Immature natural killer cell (primary cell): ENCODE measurements at regions not wholly inside any gene's neighbourhood (a gene's known extent, or its start where the extent isn't known, plus 50 kb on each side); places are given as distances from the start of the nearest gene placed in this dataset.
"Not testable (repeated sequence)": the region's sequence is repeated elsewhere in the genome, so short reads cannot be mapped to it uniquely, and the experiment has no call there.

Experiments used
- DNase-seq, 3 donors: peaks; one replicate each; pipeline ENCODE4 v3.0.0; 2022; ENCODE audit warnings: mixed read lengths in 1 of 3
- H3K27ac Mint-ChIP-seq, 6 donors: one replicate each; pipeline ENCODE4 v1.8.0; 2020; ENCODE audit warnings: mixed read lengths in 6 of 6, mild to moderate bottlenecking in 5 of 6, inconsistent platforms in 4 of 6, moderate library complexity in 3 of 6
- H3K27me3 Mint-ChIP-seq, 3 donors: one replicate each; pipeline ENCODE4 v1.8.0; 2020 to 2021; ENCODE audit warnings: low read depth in 3 of 3, mild to moderate bottlenecking in 3 of 3, mixed read lengths in 3 of 3, moderate library complexity in 3 of 3, inconsistent platforms in 1 of 3
- H3K36me3 Mint-ChIP-seq, 3 donors: one replicate each; pipeline ENCODE4 v1.8.0; 2020; ENCODE audit warnings: mixed read lengths in 3 of 3, inconsistent platforms in 2 of 3, mild to moderate bottlenecking in 2 of 3
- H3K4me1 Mint-ChIP-seq, 2 donors: one replicate each; pipeline ENCODE4 v1.8.0; 2020; ENCODE audit warnings: inconsistent platforms in 2 of 2, mild to moderate bottlenecking in 2 of 2, mixed read lengths in 2 of 2, moderate library complexity in 1 of 2
- H3K4me3 Mint-ChIP-seq, 5 donors: one replicate each; pipeline ENCODE4 v1.8.0; 2020; ENCODE audit warnings: mild to moderate bottlenecking in 5 of 5, mixed read lengths in 5 of 5, inconsistent platforms in 3 of 5, moderate library complexity in 3 of 5
- H3K9me3 Mint-ChIP-seq, 6 donors: one replicate each; pipeline ENCODE4 v1.8.0; 2020; ENCODE audit warnings: mild to moderate bottlenecking in 6 of 6, mixed read lengths in 6 of 6, inconsistent platforms in 4 of 6, moderate library complexity in 3 of 6

DNA sequence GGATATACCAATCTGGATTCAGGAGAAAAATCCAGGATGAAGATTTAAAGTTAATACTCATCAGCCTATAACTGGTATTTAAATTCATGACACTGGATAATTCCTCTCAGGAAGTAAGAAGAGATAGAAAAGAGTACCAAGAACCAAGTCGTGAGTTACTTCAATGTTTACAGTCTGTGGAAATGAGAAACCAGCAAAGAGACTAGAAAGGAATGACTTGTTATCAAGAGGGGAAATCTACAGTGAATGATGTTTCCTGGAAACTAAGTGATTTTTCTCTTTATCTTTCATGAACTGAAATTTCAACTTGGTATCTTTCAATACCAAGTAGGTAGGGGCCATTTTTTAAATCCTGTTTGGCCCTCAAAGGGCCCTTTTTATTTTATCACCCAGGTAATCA is 217.9 kb upstream of the AFF2 start:
- Mint-ChIP-seq H3K27ac (no peak overlapping the region), H3K4me1 (no peaks in the 10 kb centered on the region), H3K9me3 (no peaks in the 10 kb centered on the region), H3K27me3 (peaks cover 0 to 2% (median 2%) of the 10 kb centered on the region in 3 donors), H3K4me3 (no peak overlapping the region), H3K36me3 (no peaks in the 10 kb centered on the region)
- no peak for DNase-seq

GRCh38 chrX:148284056-148284455 is 216.4 kb upstream of the AFF2 start:
- Mint-ChIP-seq H3K9me3 (no peaks in the 10 kb centered on the region), H3K27me3 (peaks cover 0 to 2% (median 0%) of the 10 kb centered on the region in 3 donors), H3K27ac (no peak overlapping the region), H3K36me3 (no peaks in the 10 kb centered on the region), H3K4me1 (no peaks in the 10 kb centered on the region), H3K4me3 (no peak overlapping the region)
- no peak for DNase-seq

DNA sequence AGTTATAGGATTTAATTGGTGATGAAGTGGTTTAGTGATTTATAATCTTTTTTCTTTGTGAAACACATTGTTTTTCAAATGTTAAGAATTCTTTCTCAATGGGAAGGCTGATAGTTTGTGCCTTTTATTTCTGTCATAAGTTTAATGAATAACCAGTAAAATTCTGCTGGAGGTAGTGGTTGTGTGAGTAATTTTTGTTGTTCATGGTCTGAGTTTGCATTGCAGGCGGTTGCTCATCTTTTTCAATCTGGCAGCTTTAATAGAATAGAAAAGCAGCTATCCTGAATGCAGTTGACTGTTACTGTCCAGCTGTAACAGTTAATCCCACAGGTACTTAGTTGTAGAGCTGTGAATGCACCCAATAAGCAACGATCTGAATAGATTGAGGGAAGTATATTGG is 215.6 kb upstream of the AFF2 start:
- no peak for DNase-seq
- H3K4me1 Mint-ChIP-seq: no peaks in the 10 kb centered on the region
- peaks cover 0 to 2% (median 2%) of the 10 kb centered on the region in 3 donors for H3K27me3 Mint-ChIP-seq
- H3K9me3 Mint-ChIP-seq: no peaks in the 10 kb centered on the region
- H3K27ac Mint-ChIP-seq: no peak overlapping the region
- no peaks in the 10 kb centered on the region for H3K36me3 Mint-ChIP-seq
- H3K4me3 Mint-ChIP-seq: no peak overlapping the region

DNA sequence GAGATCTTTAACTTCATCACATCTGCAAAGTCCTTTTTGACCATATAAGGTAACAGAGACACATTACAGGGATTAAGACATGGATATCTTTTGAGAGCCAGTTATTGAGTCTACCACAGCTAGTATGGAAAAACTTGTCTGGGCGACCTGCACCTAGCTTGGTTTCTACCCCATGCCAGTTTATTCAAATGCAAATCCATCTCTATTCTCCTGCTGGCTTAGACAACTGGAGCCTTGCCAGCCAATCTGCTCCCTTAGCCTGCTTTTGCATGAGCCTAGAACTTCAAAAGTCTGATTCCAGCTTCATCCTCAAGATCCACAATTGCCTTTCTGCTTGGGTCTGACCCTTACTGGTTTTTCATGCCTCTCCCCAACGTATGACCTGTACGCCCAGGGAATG is 212.0 kb upstream of the AFF2 start:
- Mint-ChIP-seq H3K4me3 (no peak overlapping the region), H3K36me3 (no peaks in the 10 kb centered on the region), H3K9me3 (no peaks in the 10 kb centered on the region), H3K27me3 (peaks cover 0 to 2% (median 2%) of the 10 kb centered on the region in 3 donors), H3K27ac (no peak overlapping the region), H3K4me1 (no peaks in the 10 kb centered on the region)
- no peak for DNase-seq

- no peaks in the 10 kb centered on the region for H3K4me1 Mint-ChIP-seq
- H3K9me3 Mint-ChIP-seq: no peaks in the 10 kb centered on the region
- DNase-seq: no peak
- no peak overlapping the region for H3K4me3 Mint-ChIP-seq
- no peak overlapping the region for H3K27ac Mint-ChIP-seq
- H3K27me3 Mint-ChIP-seq: peaks cover 0 to 2% (median 1%) of the 10 kb centered on the region in 3 donors
- no peaks in the 10 kb centered on the region for H3K36me3 Mint-ChIP-seq
Observed at GRCh38 chrX:148290041-148290440, 210.4 kb upstream of the AFF2 start.

GRCh38 chrX:148290931-148291330 is 209.5 kb upstream of the AFF2 start:
- peaks cover 0 to 3% (median 0%) of the 10 kb centered on the region in 3 donors for H3K27me3 Mint-ChIP-seq
- peaks cover 0 to 1% (median 0%) of the 10 kb centered on the region in 6 donors for H3K9me3 Mint-ChIP-seq
- H3K27ac Mint-ChIP-seq: no peak overlapping the region
- no peaks in the 10 kb centered on the region for H3K4me1 Mint-ChIP-seq
- H3K36me3 Mint-ChIP-seq: no peaks in the 10 kb centered on the region
- H3K4me3 Mint-ChIP-seq: no peak overlapping the region
- DNase-seq: no peak

- Mint-ChIP-seq H3K4me1 (no peaks in the 10 kb centered on the region), H3K36me3 (no peaks in the 10 kb centered on the region), H3K27ac (no peak overlapping the region), H3K27me3 (peaks cover 0 to 3% (median 1%) of the 10 kb centered on the region in 3 donors), H3K9me3 (peaks cover 0 to 1% (median 0%) of the 10 kb centered on the region in 6 donors), H3K4me3 (no peak overlapping the region)
- no peak for DNase-seq
Observed at GRCh38 chrX:148298737-148299136, 201.7 kb upstream of the AFF2 start.

DNA sequence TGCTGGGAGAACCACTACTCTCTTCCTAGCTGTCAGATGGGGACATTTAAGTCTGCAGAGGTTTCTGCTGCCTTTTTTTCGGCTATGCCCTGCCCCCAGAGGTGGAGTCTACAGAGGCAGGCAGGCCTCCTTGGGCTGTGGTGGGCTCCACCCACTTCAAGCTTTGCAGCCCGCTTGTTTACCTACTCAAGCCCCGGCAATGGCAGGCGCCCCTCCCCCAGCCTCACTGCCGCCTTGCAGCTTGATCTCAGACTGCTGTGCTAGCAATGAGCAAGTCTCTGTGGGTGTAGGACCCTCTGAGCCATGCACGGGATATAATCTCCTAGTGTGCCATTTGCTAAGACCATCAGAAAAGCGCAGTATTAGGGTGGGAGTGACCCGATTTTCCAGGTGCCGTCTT is 195.2 kb upstream of the AFF2 start:
- not testable (repeated sequence) for DNase-seq, H3K9me3 Mint-ChIP-seq, H3K27me3 Mint-ChIP-seq, H3K36me3 Mint-ChIP-seq, H3K27ac Mint-ChIP-seq, H3K4me3 Mint-ChIP-seq
- peaks cover 4 to 14% of the 10 kb centered on the region in 2 donors for H3K4me1 Mint-ChIP-seq

GRCh38 chrX:148309413-148309812 is 191.0 kb upstream of the AFF2 start:
- Mint-ChIP-seq H3K36me3 (peaks cover 0 to 3% (median 0%) of the 10 kb centered on the region in 3 donors), H3K4me3 (no peak overlapping the region), H3K27ac (no peak overlapping the region), H3K4me1 (peaks cover 15 to 22% of the 10 kb centered on the region in 2 donors), H3K27me3 (peaks cover 0 to 6% (median 0%) of the 10 kb centered on the region in 3 donors), H3K9me3 (peaks cover 0 to 2% (median 0%) of the 10 kb centered on the region in 6 donors)
- no peak for DNase-seq

DNA sequence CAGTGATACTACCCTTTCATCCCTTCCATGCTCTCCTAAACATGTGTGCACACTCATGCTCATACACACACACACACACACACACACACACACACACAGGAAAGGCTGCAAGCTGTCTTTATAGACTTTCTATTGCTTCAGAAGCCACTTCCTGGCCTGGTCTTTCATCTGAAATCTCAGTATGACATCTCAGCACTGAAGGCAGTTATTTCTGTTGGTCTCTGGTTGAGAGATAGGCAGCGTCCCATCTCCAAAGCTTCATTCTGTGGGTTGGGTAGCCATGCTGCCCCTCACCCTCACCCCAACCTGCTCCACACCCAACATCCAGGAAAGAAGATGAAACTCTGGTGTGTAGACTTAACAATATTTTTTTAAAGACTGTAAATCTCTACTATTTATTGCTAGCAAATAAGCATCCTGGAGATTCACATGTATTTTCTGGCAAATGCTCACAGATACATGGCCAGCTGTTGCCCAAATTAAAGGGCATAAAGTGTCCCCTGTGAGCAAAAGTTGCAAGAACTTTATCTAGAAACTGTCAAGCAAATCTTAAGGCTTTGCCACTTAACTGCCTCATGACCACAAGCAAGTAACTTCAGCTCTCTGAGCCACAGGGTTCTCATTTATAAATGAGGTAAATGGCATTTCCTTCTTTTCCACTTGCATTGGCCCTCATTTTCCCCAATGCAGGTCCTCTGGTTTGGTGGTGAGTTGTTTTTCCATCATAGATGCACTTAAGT is 189.8 kb upstream of the AFF2 start:
- Mint-ChIP-seq H3K4me3 (peak overlapping the region in 1 of 5 donors; percentile 31), H3K27me3 (peaks cover 0 to 6% (median 0%) of the 10 kb centered on the region in 3 donors), H3K36me3 (peaks cover 0 to 3% (median 0%) of the 10 kb centered on the region in 3 donors), H3K9me3 (peaks cover 0 to 2% (median 0%) of the 10 kb centered on the region in 6 donors), H3K27ac (peak overlapping the region in 4 of 6 donors; percentile 46 to 69 (median 61)), H3K4me1 (peaks cover 15 to 22% of the 10 kb centered on the region in 2 donors)
- DNase-seq: peak; percentile 4 to 34 (median 32)

DNA sequence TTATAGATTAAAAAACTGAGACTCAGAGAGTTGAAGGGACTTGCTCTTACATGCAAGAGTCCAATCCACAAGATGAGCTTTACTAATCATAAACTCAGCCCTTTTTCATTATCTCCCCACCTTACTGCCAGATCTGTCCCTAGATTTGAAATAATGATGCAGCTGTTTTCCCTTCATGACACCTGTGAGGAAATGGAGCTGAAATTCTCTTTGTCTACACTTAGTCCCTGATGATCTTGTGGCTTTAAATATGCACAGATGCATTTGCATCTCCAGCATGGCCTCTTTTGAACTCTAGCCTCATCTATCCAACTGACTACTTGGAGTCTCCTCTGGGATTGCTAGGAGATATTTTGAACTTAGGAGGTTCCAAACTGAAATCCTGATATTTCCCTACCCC is 188.9 kb upstream of the AFF2 start:
- Mint-ChIP-seq H3K27ac (no peak overlapping the region), H3K9me3 (no peaks in the 10 kb centered on the region), H3K4me3 (no peak overlapping the region)

DNA sequence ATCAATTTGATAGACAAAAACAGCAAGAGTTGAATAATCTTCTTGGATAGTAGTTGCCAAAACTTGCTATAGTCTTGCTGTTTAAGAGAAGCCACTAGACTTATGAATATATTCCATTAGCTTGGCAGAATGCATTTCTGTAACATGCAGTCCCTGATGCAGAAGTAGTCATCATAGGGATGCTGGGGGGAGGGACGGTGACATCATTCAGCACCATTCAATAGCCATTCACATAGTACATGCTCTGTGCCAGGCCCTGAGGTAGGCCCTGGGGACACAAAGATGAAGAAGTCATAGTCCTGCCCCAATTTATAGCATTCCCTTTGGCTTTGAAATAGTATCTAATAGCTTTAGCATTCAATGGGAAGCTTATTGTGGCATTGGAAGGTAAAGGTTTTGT is 185.5 kb upstream of the AFF2 start:
- Mint-ChIP-seq H3K4me1 (peaks cover 12 to 14% of the 10 kb centered on the region in 2 donors), H3K27me3 (peaks cover 0 to 3% (median 0%) of the 10 kb centered on the region in 3 donors), H3K4me3 (no peak overlapping the region), H3K9me3 (no peaks in the 10 kb centered on the region), H3K36me3 (no peaks in the 10 kb centered on the region), H3K27ac (no peak overlapping the region)
- no peak for DNase-seq

More for the DNA sequence above, 188.9 kb upstream of the AFF2 start:
- Mint-ChIP-seq H3K4me1 (peaks cover 15 to 22% of the 10 kb centered on the region in 2 donors), H3K27me3 (peaks cover 0 to 6% (median 0%) of the 10 kb centered on the region in 3 donors), H3K36me3 (peaks cover 0 to 3% (median 0%) of the 10 kb centered on the region in 3 donors)
- no peak for DNase-seq

DNA sequence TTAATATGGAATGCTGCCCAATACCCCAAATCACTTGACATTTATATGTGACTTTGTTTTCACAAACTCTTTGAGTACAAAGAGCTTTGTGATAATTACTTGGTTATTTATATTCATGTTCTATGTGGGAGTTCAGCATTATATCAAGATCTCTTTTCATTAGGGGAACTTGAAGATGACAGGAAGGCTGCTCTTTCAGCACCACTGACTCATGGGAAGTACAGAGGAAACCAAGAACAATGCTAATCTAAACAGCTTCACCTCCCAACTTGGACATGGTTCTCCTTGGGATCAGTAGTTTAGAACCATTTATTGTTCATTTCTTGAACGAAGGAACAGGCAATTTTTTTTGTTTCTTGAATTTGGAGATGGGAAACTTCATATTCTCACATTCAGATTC is 184.0 kb upstream of the AFF2 start:
- Mint-ChIP-seq H3K4me3 (no peak overlapping the region), H3K36me3 (no peaks in the 10 kb centered on the region), H3K27ac (no peak overlapping the region), H3K27me3 (peaks cover 0 to 3% (median 0%) of the 10 kb centered on the region in 3 donors), H3K4me1 (peaks cover 0 to 2% of the 10 kb centered on the region in 2 donors), H3K9me3 (no peaks in the 10 kb centered on the region)
- DNase-seq: no peak

GRCh38 chrX:148322906-148323305 is 177.5 kb upstream of the AFF2 start:
- Mint-ChIP-seq H3K27ac (no peak overlapping the region), H3K4me1 (no peaks in the 10 kb centered on the region), H3K27me3 (peaks cover 0 to 2% (median 0%) of the 10 kb centered on the region in 3 donors), H3K36me3 (peaks cover 0 to 3% (median 0%) of the 10 kb centered on the region in 3 donors), H3K9me3 (peaks cover 0 to 2% (median 0%) of the 10 kb centered on the region in 6 donors), H3K4me3 (no peak overlapping the region)
- no peak for DNase-seq
